H1 (cell line): ENCODE measurements at regions not wholly inside any gene's neighbourhood (a gene's known extent, or its start where the extent isn't known, plus 50 kb on each side); places are given as distances from the start of the nearest gene placed in this dataset.

Source experiments
- CTCF ChIA-PET: fragments of 300-600 bp; sonication (Branson Sonifier 250); formaldehyde crosslinking; loops from one replicate; lab custom pipeline; 2021; ENCODE audit not compliant: partially characterized antibody; lab: Charles Lee
- POLR2A ChIA-PET: fragments of 300-600 bp; sonication (Branson Sonifier 250); formaldehyde crosslinking; loops from one replicate; lab custom pipeline; 2021; ENCODE audit warnings: inconsistent platforms; ENCODE audit not compliant: partially characterized antibody; lab: Charles Lee
- DNase-seq, 2 experiments: peaks; one replicate each; pipeline versions ENCODE4 v3.0.0 to v3.0.0-alpha.2; 2010 to 2022; ENCODE audit warnings: low spot score in 2 of 2, low read depth in 1 of 2, mixed read lengths in 1 of 2
- FAIRE-seq: peaks from 2 replicates; lab custom pipeline; 2011; peaks lifted over from hg19 to GRCh38; lab: Jason Lieb, UNC
- H2AFZ ChIP-seq: 2 replicates; pipeline ENCODE4 v1.8.1; 2012; ENCODE audit warnings: low read length, inconsistent platforms
- H2AK5ac ChIP-seq: 2 replicates; pipeline ENCODE4 v1.6.1; 2013; ENCODE audit warnings: low read depth, low read length
- H2BK120ac ChIP-seq: replicated peaks from 2 replicates; pipeline ENCODE3; 2013; ENCODE audit warnings: low read depth, low read length, inconsistent platforms
- H2BK12ac ChIP-seq: 2 replicates; pipeline ENCODE4 v1.6.1; 2013; ENCODE audit warnings: low read depth, low read length
- H2BK15ac ChIP-seq: 2 replicates; pipeline ENCODE4 v1.6.1; 2013; ENCODE audit warnings: low read length
- H2BK20ac ChIP-seq: 2 replicates; pipeline ENCODE4 v1.6.1; 2013; ENCODE audit warnings: low read length
- H2BK5ac ChIP-seq: 2 replicates; pipeline ENCODE4 v1.6.1; 2013; ENCODE audit warnings: low read depth, low read length
- H3K14ac ChIP-seq: 2 replicates; pipeline ENCODE4 v1.6.1; 2013; ENCODE audit warnings: inconsistent platforms; ENCODE audit not compliant: insufficient read length
- H3K18ac ChIP-seq: 2 replicates; pipeline ENCODE4 v1.6.1; 2013; ENCODE audit warnings: low read length; ENCODE audit errors: extremely low read depth
- H3K23ac ChIP-seq: 2 replicates; pipeline ENCODE4 v1.6.1; 2013; ENCODE audit warnings: inconsistent platforms; ENCODE audit not compliant: insufficient read length
- H3K23me2 ChIP-seq: 2 replicates; pipeline ENCODE4 v1.6.1; 2013; ENCODE audit warnings: low read depth, low read length
- H3K27ac ChIP-seq: 2 replicates; pipeline ENCODE4 v1.6.1; 2011; ENCODE audit warnings: low read depth, low read length, inconsistent platforms
- H3K27me3 ChIP-seq, 4 experiments: replicated peaks in 1 of 4; 1 replicate in 1 of 4; 2 replicates in 3 of 4; pipeline versions ENCODE4 v1.6.1 to v1.8.1; 2011 to 2013; ENCODE audit warnings: low read length in 3 of 4, mild to moderate bottlenecking in 3 of 4, inconsistent platforms in 2 of 4, mixed read lengths in 2 of 4, moderate library complexity in 1 of 4; ENCODE audit not compliant: control insufficient read depth in 3 of 4, insufficient read depth in 3 of 4; ENCODE audit errors: extremely low read depth in 1 of 4
- H3K36me3 ChIP-seq, 4 experiments: 2 replicates each; pipeline versions ENCODE4 v1.6.1 to v1.8.1; 2011 to 2013; ENCODE audit warnings: mild to moderate bottlenecking in 4 of 4, low read length in 3 of 4, moderate library complexity in 2 of 4, control low read depth in 1 of 4, inconsistent platforms in 1 of 4; ENCODE audit not compliant: insufficient read depth in 4 of 4, control insufficient read depth in 2 of 4
- H3K4ac ChIP-seq: replicated peaks from 2 replicates; pipeline ENCODE3; 2013; ENCODE audit warnings: low read length, low read depth, mixed read lengths, inconsistent platforms; ENCODE audit not compliant: insufficient read length
- H3K4me1 ChIP-seq, 4 experiments: replicated peaks in 1 of 4; 1 replicate in 1 of 4; 2 replicates in 3 of 4; pipeline versions ENCODE4 v1.6.1 to v1.8.1; 2011 to 2013; ENCODE audit warnings: low read length in 3 of 4, inconsistent platforms in 2 of 4, mixed read lengths in 1 of 4; ENCODE audit not compliant: insufficient read depth in 4 of 4, control insufficient read depth in 3 of 4
- H3K4me2 ChIP-seq, 2 experiments: 2 replicates each; pipeline versions ENCODE4 v1.6.1 to v1.8.1; 2011 to 2013; ENCODE audit warnings: low read depth in 2 of 2, low read length in 2 of 2, control low read depth in 1 of 2, inconsistent platforms in 1 of 2, mild to moderate bottlenecking in 1 of 2; ENCODE audit not compliant: insufficient read depth in 1 of 2
- H3K4me3 ChIP-seq, 4 experiments: fragments of 200-600, 300-600 bp in 1 of 4; sonication (generic), shearing (Covaris generic), sonication (Bioruptor Twin) in 1 of 4; 2 replicates each; pipeline versions ENCODE4 v1.5.1 to v1.8.1; 2011 to 2016; ENCODE audit warnings: low read length in 4 of 4, low read depth in 3 of 4, control low read depth in 2 of 4, inconsistent platforms in 2 of 4, mild to moderate bottlenecking in 2 of 4, mixed read lengths in 1 of 4, moderate library complexity in 1 of 4; ENCODE audit not compliant: insufficient read depth in 2 of 4; ENCODE audit errors: extremely low read depth in 1 of 4
- H3K56ac ChIP-seq: replicated peaks from 2 replicates; pipeline ENCODE3; 2013; ENCODE audit warnings: low read depth, mild to moderate bottlenecking, mixed read lengths, low read length, inconsistent platforms; ENCODE audit not compliant: insufficient read length
- H3K79me1 ChIP-seq: 2 replicates; pipeline ENCODE4 v1.6.1; 2013; ENCODE audit warnings: low read depth, low read length, control low read depth
- H3K79me2 ChIP-seq, 2 experiments: 2 replicates each; pipeline versions ENCODE4 v1.6.1 to v1.8.1; 2012 to 2013; ENCODE audit warnings: low read length in 2 of 2, mild to moderate bottlenecking in 2 of 2, inconsistent platforms in 1 of 2; ENCODE audit not compliant: insufficient read depth in 2 of 2, control insufficient read depth in 1 of 2
- H3K9ac ChIP-seq, 4 experiments: replicated peaks in 1 of 4; 1 replicate in 1 of 4; 2 replicates in 3 of 4; pipeline versions ENCODE4 v1.6.1 to v1.8.1; 2011 to 2013; ENCODE audit warnings: low read depth in 3 of 4, low read length in 3 of 4, control low read depth in 2 of 4, mild to moderate bottlenecking in 2 of 4, moderate library complexity in 2 of 4, inconsistent platforms in 1 of 4; ENCODE audit errors: extremely low read depth in 1 of 4
- H3K9me3 ChIP-seq, 2 experiments: 2 replicates each; pipeline versions ENCODE4 v1.6.1 to v1.8.1; 2012 to 2013; ENCODE audit warnings: mild to moderate bottlenecking in 2 of 2, moderate library complexity in 2 of 2, control low read depth in 1 of 2, inconsistent platforms in 1 of 2, low read depth in 1 of 2, low read length in 1 of 2, mixed read lengths in 1 of 2; ENCODE audit not compliant: insufficient read depth in 2 of 2
- H4K20me1 ChIP-seq, 2 experiments: replicated peaks in 1 of 2; 2 replicates each; pipeline versions ENCODE3 to v1.8.1; 2011 to 2013; ENCODE audit warnings: inconsistent platforms in 2 of 2, low read length in 2 of 2, mild to moderate bottlenecking in 1 of 2; ENCODE audit not compliant: insufficient read depth in 2 of 2, control insufficient read depth in 1 of 2
- H4K5ac ChIP-seq: 2 replicates; pipeline ENCODE4 v1.6.1; 2013; ENCODE audit warnings: low read length, low read depth, mixed read lengths, inconsistent platforms; ENCODE audit not compliant: insufficient read length
- H4K8ac ChIP-seq: 2 replicates; pipeline ENCODE4 v1.8.0; 2013; ENCODE audit warnings: mild to moderate bottlenecking, moderate library complexity, low read length, inconsistent platforms; ENCODE audit not compliant: insufficient read depth; ENCODE audit errors: extremely low read depth
- H4K91ac ChIP-seq: replicated peaks from 2 replicates; pipeline ENCODE3; 2013; ENCODE audit warnings: low read length, mixed read lengths, inconsistent platforms; ENCODE audit not compliant: insufficient read length
- BACH1 ChIP-seq: IDR thresholded peaks from 2 replicates; pipeline ENCODE4 v1.6.1; 2012; ENCODE audit warnings: low read length, improper control_type of control experiment
- BRCA1 ChIP-seq: IDR thresholded peaks from 2 replicates; pipeline ENCODE4 v1.6.1; 2012; ENCODE audit warnings: low read depth, low read length, improper control_type of control experiment
- CTBP2 ChIP-seq: IDR thresholded peaks from 2 replicates; pipeline ENCODE4 v1.7.0; 2011; ENCODE audit warnings: borderline replicate concordance, mild to moderate bottlenecking, moderate library complexity, mixed read lengths, low read length; ENCODE audit not compliant: insufficient read depth, insufficient read length
- KDM4A ChIP-seq: IDR thresholded peaks from one replicate; pipeline ENCODE4 v1.7.1; 2012; ENCODE audit warnings: low read depth, mild to moderate bottlenecking, moderate library complexity, low read length, inconsistent platforms; ENCODE audit not compliant: severe bottlenecking
- MAFK ChIP-seq: IDR thresholded peaks from 2 replicates; pipeline ENCODE4 v1.6.1; 2012; ENCODE audit warnings: low read depth, mild to moderate bottlenecking, improper control_type of control experiment, low read length
- NANOG ChIP-seq: IDR thresholded peaks from 2 replicates; pipeline ENCODE4 v1.6.1; 2011; ENCODE audit warnings: low read length, low read depth, mild to moderate bottlenecking, inconsistent platforms; ENCODE audit not compliant: insufficient read depth, poor library complexity, severe bottlenecking
- RXRA ChIP-seq: IDR thresholded peaks from 2 replicates; pipeline ENCODE4 v1.6.1; 2011; ENCODE audit warnings: low read depth, mild to moderate bottlenecking, low read length, moderate library complexity; ENCODE audit not compliant: insufficient read depth
- WGBS, 2 experiments: shearing (Covaris generic) in 1 of 2; methylation state at CpG; one replicate each; pipeline versions ENCODE4 v1.1.6 to v1.1.7; 2013 to 2015; ENCODE audit warnings: low lambda C conversion rate in 2 of 2, mixed read lengths in 2 of 2, inconsistent platforms in 1 of 2, low coverage in 1 of 2, missing lambda C conversion rate in 1 of 2; ENCODE audit not compliant: insufficient replicate concordance in 2 of 2, insufficient coverage in 1 of 2, insufficient read length in 1 of 2; ENCODE audit errors: extremely low coverage in 1 of 2, missing lambda C conversion rate in 1 of 2; 5-methylcytosine and 5-hydroxymethylcytosine counted together
- TF ChIP-seq, protein P1 (sequence below): IDR thresholded peaks from 2 replicates; pipeline ENCODE4 v1.6.1; 2012; ENCODE audit warnings: inconsistent platforms

DNA sequence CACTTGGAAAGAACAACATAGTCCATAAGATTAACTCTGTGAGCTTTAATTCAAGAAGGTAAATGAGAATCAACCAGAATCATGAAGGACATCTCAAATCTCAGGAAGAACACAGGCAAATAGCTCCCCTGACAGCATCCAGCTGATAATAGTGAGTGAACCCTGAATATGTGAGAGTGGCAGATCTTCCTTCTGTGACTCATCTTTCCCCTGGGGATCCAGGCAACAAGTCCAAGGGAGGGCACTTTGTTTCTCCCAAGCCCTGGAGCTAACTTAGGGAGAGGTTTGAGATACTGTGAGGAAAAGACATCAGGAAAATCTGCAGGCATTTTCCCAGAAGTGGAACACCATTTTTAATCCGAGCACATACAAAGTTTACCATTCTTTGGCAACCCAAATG lies 763.9 kb upstream of the MGAT4C start:
- H4K91ac ChIP-seq: no peak overlapping the region
- no peak overlapping the region for H3K23ac ChIP-seq
- WGBS, 2 experiments: 100% methylated on average over 1 of the region's 1 CpG; no CpG with 5 or more reads in 1 of the 2 experiments
- no peak overlapping the region for H4K8ac ChIP-seq
- no peaks in the 10 kb centered on the region for H4K20me1 ChIP-seq
- no peaks in the 10 kb centered on the region for H3K23me2 ChIP-seq
- no peak overlapping the region for H2BK20ac ChIP-seq
- no peak for FAIRE-seq
- no peak overlapping the region for H3K18ac ChIP-seq
- H3K4me1 ChIP-seq: no peaks in the 10 kb centered on the region
- no peak overlapping the region for H2BK12ac ChIP-seq
- CTCF ChIA-PET: interaction anchor here (0.7 kb wide), 1 partner anchor 626 kb away, joined by 3 read pairs; no protein-coding TSS in a partner anchor
- no peaks in the 10 kb centered on the region for H3K36me3 ChIP-seq
- no peak overlapping the region for H3K4me3 ChIP-seq
- H4K5ac ChIP-seq: no peak overlapping the region
- no peaks in the 10 kb centered on the region for H3K79me1 ChIP-seq
- no peak overlapping the region for H2AK5ac ChIP-seq
- H3K4ac ChIP-seq: no peak overlapping the region
- H2BK5ac ChIP-seq: no peak overlapping the region
- H3K27me3 ChIP-seq: no peaks in the 10 kb centered on the region
- H3K27ac ChIP-seq: no peak overlapping the region
- no peak overlapping the region for H2BK15ac ChIP-seq
- no peak overlapping the region for H3K14ac ChIP-seq
- no peak for TF ChIP-seq BRCA1
- TF ChIP-seq KDM4A: no peak
- no peak for TF ChIP-seq CTBP2
- no peak for TF ChIP-seq MAFK
- no peak for TF ChIP-seq BACH1
- TF ChIP-seq, protein P1, sequence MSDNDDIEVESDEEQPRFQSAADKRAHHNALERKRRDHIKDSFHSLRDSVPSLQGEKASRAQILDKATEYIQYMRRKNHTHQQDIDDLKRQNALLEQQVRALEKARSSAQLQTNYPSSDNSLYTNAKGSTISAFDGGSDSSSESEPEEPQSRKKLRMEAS: no peak
- TF ChIP-seq RXRA: no peak
- TF ChIP-seq NANOG: no peak
- TF ChIP-seq, all 59 proteins: peak for 0
- no peak for DNase-seq
- H3K9me3 ChIP-seq: no peaks in the 10 kb centered on the region
- no peak overlapping the region for H3K4me2 ChIP-seq
- no peak overlapping the region for H2BK120ac ChIP-seq
- H3K79me2 ChIP-seq: no peaks in the 10 kb centered on the region
- H3K9ac ChIP-seq: no peak overlapping the region
- H2AFZ ChIP-seq: no peak overlapping the region
- POLR2A ChIA-PET: no interaction called here
- no peak overlapping the region for H3K56ac ChIP-seq
